Lower leg skin (tissue), 4 donors: ENCODE measurements at regions not wholly inside any gene's neighbourhood (a gene's known extent, or its start where the extent isn't known, plus 50 kb on each side); places are given as distances from the start of the nearest gene placed in this dataset.

Experiments used
- DNase-seq, 2 donors: peaks; one replicate each; pipeline ENCODE4 v3.0.0-alpha.2; 2019; ENCODE audit warnings: low spot score in 2 of 2
- H3K4me3 ChIP-seq: fragments of 200-600 bp; sonication (generic); 2 replicates; pipeline ENCODE4 v1.5.1; 2017; ENCODE audit warnings: mild to moderate bottlenecking, low read depth; ENCODE audit not compliant: poor library complexity, severe bottlenecking
- POLR2A ChIP-seq, 2 donors: fragments of 450-650 bp; IDR thresholded peaks; one replicate each; pipeline ENCODE4 v1.6.1; 2016 to 2017; ENCODE audit warnings: antibody characterized with exemption in 2 of 2, mild to moderate bottlenecking in 1 of 2, moderate library complexity in 1 of 2
- WGBS, 2 donors: methylation state at CpG; one replicate each; pipeline ENCODE4 v1.1.5; 2018; 5-methylcytosine and 5-hydroxymethylcytosine counted together
- intact Hi-C: fragments of 100-400 bp; cut with DNase I; formaldehyde crosslinking; loops from one replicate; pipeline ENCODE4 v1.15.0; 2023; ENCODE audit warnings: low total_unique reads
- TF ChIP-seq, protein P1 (sequence below), 3 donors: fragments of 450-650 bp; IDR thresholded peaks; one replicate each; pipeline ENCODE4 v1.5.1; 2016; ENCODE audit warnings: antibody characterized with exemption in 3 of 3, mild to moderate bottlenecking in 3 of 3, moderate library complexity in 2 of 3

DNA sequence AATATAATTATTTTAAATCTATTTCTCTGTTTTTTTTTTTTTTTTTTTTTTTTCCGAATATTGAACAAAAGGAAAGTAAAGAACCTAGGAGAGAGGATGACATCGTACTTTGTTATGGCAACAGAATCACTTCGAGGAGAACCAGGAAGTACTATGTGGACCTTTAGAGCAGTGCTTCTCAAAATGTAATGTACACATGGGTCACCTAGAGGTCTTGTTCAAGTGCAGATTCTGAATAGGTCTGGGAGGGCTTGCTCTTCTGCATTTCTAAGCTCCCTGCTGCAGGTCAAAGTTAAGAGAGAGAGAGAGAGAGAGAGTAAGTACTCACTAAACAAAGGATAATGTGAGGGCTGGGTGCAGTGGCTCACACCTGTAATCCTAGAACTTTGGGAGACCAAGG is 419.5 kb upstream of the TENM4 start:
- no peak overlapping the region for H3K4me3 ChIP-seq
- no peak for DNase-seq
- intact Hi-C loops: no loop called here
- TF ChIP-seq, protein P1, sequence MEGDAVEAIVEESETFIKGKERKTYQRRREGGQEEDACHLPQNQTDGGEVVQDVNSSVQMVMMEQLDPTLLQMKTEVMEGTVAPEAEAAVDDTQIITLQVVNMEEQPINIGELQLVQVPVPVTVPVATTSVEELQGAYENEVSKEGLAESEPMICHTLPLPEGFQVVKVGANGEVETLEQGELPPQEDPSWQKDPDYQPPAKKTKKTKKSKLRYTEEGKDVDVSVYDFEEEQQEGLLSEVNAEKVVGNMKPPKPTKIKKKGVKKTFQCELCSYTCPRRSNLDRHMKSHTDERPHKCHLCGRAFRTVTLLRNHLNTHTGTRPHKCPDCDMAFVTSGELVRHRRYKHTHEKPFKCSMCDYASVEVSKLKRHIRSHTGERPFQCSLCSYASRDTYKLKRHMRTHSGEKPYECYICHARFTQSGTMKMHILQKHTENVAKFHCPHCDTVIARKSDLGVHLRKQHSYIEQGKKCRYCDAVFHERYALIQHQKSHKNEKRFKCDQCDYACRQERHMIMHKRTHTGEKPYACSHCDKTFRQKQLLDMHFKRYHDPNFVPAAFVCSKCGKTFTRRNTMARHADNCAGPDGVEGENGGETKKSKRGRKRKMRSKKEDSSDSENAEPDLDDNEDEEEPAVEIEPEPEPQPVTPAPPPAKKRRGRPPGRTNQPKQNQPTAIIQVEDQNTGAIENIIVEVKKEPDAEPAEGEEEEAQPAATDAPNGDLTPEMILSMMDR (IDR thresholded peaks at IDR 0.05): no peak
- no peak for TF ChIP-seq POLR2A (IDR thresholded peaks at IDR 0.05)
- WGBS, 2 donors: 67 to 70% methylated on average over 3 of the region's 3 CpGs

DNA sequence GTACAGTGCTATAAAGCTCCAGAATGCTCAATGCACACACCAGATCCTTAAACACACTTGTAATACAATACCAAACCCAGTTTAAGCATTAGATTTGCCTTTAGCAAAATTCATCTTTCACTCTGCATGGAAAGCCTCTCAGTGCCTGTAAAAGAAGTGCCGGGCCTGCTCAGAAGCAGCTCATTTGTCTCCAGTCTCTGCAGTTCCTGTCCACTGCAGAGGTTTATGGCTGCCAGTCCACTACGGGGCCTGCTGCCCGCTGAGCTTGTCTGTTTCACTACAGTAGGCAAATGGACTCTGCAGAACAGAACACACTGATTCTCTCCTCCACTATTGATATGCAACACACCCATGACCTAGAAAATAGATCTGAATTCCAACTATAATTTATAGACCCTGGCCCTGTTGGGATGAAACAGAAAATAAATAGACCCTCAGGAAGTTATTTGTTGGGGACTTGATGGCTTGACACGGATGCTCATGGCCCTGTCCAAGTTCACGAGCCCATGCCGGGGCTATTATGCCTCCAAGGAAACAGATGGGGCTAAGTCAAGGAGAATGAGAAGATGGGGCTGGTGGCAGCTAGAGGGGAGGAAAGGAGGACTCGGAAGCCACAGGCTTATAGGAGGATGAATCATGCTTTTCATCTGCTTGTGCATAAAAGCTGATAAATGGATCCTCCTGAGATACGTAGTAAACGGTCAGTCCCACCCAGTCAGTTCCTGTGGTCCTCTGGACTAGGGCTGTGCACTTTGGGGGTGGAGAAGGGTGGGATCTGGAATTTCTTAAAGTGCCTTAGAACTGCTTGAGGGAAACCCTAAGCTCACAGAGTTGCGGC is 416.8 kb upstream of the TENM4 start:
- no peak for TF ChIP-seq POLR2A (IDR thresholded peaks at IDR 0.05)
- TF ChIP-seq, protein P1 (IDR thresholded peaks at IDR 0.05): no peak
- no peak for DNase-seq
- 84% methylated on average over 10 of the region's 10 CpGs for WGBS, 2 donors
- no peak overlapping the region for H3K4me3 ChIP-seq
- intact Hi-C loops: no loop called here

DNA sequence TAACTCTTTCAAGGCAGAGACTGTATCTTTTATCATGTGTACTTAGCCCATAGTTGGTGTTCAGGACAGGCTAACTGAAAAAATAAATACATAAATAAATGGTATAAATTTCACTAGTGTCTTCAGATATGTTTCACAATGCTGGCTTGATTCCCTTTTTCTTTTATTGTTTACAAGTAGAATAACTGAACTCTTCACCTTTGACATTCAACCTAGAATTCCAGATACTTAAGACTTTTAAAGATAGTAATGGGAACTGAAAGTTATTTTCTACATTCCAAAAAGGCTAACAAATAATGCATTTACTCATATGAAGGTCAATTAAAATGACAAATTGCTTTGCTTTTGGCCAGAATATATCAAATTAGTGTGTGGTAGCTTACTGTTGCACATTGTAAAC is 411.3 kb upstream of the TENM4 start:
- DNase-seq: no peak
- TF ChIP-seq, protein P1 (IDR thresholded peaks at IDR 0.05): no peak
- TF ChIP-seq POLR2A (IDR thresholded peaks at IDR 0.05): no peak
- intact Hi-C loops: no loop called here
- no peak overlapping the region for H3K4me3 ChIP-seq

DNA sequence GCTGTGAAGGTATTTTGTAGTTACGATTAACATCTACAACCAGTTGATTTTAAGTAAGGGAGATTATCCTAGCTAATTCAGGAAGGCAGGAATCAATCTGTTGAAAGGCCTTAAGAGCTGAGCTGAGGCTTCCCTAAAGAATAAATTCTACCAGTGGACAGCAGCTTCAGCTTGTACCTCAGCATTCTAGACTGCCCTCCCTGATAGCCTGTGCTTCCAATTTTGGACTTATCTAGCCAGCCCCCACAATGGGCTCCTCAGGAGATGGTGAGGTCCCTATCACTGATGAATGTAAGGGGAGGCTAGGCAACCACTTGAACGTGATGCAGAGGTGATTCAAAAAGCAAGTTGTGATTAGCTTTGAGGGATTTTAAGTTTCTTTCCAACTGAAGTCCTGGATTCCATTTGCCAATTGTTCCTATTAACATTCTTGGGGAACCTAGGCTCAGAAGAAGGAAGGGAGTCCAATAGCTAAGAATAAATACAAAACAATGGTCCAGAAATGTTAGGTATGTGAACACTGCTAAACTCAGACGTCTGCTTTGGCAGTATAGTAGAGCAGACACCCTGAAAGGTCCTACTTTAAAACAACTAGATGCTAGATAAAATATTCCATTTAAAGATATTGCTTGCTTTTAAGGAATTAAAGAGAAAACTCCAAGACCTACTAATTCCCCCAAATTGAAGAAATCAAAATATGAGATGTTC is 404.3 kb upstream of the TENM4 start:
- intact Hi-C loops: no loop called here
- H3K4me3 ChIP-seq: no peak overlapping the region
- WGBS, 2 donors: 59 to 67% methylated on average over 3 of the region's 3 CpGs
- TF ChIP-seq, protein P1 (IDR thresholded peaks at IDR 0.05): no peak
- no peak for TF ChIP-seq POLR2A (IDR thresholded peaks at IDR 0.05)
- no peak for DNase-seq

DNA sequence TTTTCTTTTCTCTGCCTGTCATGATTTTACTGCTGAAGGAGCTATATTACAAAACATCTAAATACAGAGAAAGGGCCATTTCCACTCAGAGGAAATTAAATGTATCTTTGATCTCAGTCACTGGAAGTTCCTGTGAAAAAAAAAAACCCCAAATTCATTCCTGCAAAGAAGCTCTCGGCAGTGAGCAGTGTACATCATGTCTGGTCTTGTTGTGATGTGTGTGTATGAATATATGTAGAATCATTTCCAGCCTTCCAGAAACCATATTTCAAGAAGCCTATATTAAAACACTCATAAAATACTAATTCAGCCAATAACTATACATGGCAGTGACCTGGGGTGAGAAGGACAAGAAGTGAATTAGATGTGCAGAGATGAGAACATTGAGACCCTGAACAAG is 393.2 kb upstream of the TENM4 start:
- intact Hi-C loops: no loop called here
- 18 to 39% methylated on average over 1 of the region's 1 CpG for whole genome bisulfite sequencing, 2 donors
- TF ChIP-seq POLR2A (IDR thresholded peaks at IDR 0.05): no peak
- TF ChIP-seq, protein P1 (IDR thresholded peaks at IDR 0.05): no peak
- no peak for DNase-seq
- no peak overlapping the region for H3K4me3 ChIP-seq
